ENCODE measurements at regions not wholly inside any gene's neighbourhood (a gene's known extent, or its start where the extent isn't known, plus 50 kb on each side); places are given as distances from the start of the nearest gene placed in this dataset.

DNA sequence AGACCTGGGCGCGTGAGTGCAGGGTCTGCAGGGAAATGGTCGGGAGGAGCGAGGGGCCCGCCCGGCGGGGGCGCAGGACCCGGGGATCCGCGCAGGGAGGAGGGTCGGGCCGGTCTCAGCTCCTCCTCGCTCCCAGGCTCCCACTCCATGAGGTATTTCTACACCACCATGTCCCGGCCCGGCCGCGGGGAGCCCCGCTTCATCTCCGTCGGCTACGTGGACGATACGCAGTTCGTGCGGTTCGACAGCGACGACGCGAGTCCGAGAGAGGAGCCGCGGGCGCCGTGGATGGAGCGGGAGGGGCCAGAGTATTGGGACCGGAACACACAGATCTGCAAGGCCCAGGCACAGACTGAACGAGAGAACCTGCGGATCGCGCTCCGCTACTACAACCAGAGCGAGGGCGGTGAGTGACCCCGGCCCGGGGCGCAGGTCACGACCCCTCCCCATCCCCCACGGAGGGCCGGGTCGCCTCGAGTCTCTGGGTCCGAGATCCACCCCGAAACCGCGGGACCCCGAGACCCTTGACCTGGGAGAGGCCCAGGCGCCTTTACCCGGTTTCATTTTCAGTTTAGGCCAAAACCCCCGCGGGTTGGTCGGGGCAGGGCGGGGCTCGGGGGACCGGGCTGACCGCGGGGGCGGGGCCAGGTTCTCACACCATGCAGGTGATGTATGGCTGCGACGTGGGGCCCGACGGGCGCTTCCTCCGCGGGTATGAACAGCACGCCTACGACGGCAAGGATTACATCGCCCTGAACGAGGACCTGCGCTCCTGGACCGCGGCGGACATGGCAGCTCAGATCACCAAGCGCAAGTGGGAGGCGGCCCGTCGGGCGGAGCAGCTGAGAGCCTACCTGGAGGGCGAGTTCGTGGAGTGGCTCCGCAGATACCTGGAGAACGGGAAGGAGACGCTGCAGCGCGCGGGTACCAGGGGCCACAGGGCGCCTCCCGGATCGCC, 54.2 kb upstream of the HLA-A start:
- intact Hi-C loops (cut with DNase I), result loop anchor here in 7 of 10 donors (2.0 to 5.0 kb wide), 6 partner anchors 34 to 89 kb away; partner anchors contain the start of gene HLA-A (in 1 of the 7)
- H3K27me3 ChIP-seq, result no peaks in the 10 kb centered on the region
- H3K36me3 ChIP-seq, result peaks cover 0 to 3% (median 0%) of the 10 kb centered on the region in 9 donors
- H3K27ac ChIP-seq, result peak overlapping the region in 11 of 12 donors; percentile 49 to 96 (median 87)
- peak overlapping the region in 11 of 12 donors; percentile 50 to 93 (median 70) for H3K4me3 ChIP-seq
- no peaks in the 10 kb centered on the region for H3K9me3 ChIP-seq
- ATAC-seq (peak; percentile 78 to 92 (median 90)), DNase-seq (peak; percentile 68 to 91 (median 82))
- TF ChIP-seq CTCF (IDR thresholded peaks at IDR 0.05), result no peak
- TF ChIP-seq POLR2A (IDR thresholded peaks at IDR 0.05), result no peak
- H3K4me1 ChIP-seq, result peaks cover 0 to 17% (median 0%) of the 10 kb centered on the region in 12 donors
- 1 to 5% (median 4%) methylated on average over 64 to 101 of the region's 101 CpGs; no CpG with 5 or more reads in 1 of the 4 donors for WGBS, 4 donors

Data from heart left ventricle (tissue), 16 donors.